HUDEP-2 (cell line): ENCODE measurements at regions not wholly inside any gene's neighbourhood (a gene's known extent, or its start where the extent isn't known, plus 50 kb on each side); places are given as distances from the start of the nearest gene placed in this dataset.

ENCODE experiments used
- DNase-seq, 76 experiments: peaks; one replicate each; lab custom pipeline; 2025; ENCODE audit not compliant: unreplicated experiment in 76 of 76; lab: John Stamatoyannopoulos, UW

- no peak for DNase-seq
Measured at GRCh38 chr1:101316256-101316655, 79.4 kb downstream of the S1PR1 start.

DNA sequence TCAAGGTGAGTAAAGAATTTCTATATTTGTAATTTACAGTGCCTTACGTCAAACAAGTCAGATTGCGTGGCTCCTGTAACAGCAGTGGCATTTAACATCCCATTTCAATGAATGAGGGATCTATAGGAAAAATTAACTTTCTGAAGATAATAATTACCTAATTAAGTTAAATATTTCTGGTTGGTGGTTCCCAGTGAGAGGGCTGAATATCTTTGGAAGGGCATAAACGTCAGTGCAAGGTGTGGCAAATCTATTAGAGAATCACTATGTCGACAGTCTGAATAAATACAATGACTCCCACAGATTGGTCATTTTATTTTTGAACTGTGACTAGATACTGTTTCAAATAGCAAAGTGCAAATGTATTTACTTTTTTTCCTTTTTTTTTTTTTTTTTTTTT is 80.0 kb downstream of the S1PR1 start:
- DNase-seq: no peak

DNA sequence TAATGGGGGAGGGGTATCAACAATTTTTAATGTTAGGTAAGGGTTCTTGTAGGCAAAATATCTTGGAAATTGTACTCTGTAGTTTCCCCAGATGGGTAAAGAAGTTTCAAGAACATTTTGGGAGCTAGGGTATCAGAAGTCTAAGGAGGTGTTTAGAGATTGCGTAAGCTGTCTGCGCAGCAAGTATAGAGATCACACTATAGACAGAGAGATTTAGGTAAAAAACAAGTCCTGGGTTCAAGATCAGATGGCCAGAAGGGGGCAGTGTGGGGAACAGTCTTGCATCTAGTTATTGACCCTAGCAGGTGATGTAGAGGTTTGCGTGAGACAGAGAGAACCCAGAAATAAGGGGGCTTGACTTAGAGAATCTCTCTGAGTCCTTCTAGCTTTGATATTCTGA is 80.8 kb downstream of the S1PR1 start:
- DNase-seq: no peak

DNA sequence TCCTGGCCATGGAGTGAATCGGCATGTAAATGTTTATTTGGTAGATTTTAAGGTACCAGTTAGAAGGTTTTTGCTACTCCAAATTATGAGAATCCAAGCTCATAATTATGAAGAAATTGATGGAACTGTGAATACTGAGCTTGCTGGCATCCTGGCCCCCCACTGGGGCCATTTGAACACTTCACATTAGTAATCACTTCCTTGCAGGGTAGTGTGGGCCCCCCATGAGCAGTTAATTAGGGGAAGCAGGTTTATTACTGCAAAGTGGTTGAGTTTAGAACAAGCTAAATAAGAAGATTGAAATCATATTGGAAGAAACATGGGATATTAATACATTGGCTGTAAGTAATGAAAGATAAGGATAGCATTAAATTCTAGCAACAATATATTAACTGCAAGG is 86.7 kb downstream of the S1PR1 start:
- DNase-seq: no peak

DNA sequence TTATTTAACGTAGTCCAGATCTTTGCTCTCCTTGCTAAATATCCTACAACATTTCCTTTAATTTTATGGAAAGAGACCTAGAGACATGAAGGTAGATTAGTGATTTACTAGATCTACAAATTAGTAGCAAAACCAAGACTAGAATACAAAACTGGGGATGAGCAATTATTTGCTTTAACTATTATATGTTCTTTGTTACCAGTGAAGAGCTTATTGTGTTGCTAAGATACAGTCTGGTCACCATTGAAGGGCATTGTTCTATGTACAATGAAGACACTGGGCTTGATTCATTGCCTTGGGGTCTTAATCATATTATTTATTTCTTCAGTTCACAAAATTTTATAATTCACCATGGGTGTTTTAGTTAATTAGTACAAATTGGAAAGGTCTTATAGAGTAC is 88.3 kb downstream of the S1PR1 start:
- DNase-seq: no peak

DNA sequence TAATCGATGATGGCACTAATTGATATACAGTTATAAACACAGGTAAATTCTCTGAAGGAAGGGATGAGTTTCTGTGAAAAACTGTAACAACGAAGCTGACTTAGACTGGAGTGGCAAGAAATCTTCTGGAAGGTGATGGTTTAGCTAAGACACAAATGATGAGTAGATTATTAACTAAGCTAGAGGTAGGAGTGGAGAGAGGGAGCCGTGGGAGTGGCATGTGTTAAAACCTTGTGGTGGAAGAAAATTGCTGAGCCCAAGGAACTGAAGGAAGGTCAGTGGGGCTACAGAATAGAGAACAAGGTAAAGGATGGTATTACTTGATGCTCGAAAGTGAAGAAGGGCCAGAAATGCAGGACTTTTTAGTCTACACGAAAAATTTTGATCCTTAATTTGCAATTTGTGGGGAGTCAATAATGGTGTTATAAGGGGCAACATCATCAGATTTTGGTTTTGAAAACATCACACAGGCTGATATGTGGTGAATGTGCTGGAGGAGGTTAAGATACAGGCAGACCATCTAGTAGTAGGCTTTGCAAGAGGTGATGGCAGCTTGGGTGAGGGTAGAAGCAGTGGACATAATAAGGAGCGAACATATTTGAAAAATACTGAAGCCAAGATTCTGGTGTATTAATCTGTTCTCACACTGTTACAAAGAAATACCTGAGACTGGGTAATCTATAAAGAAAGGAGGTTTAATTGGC is 93.8 kb downstream of the S1PR1 start:
- DNase-seq: no peak

GRCh38 chr1:101331794-101332193 is 95.0 kb downstream of the S1PR1 start:
- no peak for DNase-seq

GRCh38 chr1:101332633-101333032 is 95.8 kb downstream of the S1PR1 start:
- DNase-seq: no peak

DNA sequence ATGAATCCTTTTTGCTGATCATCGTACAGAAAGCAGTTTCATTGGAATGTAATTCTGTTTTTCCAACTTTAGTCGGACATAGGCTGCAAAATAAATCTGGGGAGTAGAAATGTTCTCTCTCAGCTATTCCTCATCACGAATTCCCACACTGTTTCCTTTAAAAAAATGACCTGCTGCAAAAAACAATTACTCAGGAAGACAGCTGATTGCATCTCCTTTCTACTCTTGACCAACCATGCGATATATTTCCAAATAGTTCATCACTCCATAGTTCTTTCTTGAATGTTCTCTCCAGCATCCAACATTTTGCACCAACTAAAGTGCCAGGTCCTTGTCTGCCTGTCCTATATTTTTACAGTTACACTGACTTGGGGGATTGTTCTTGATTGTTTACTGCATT is 96.4 kb downstream of the S1PR1 start:
- DNase-seq: no peak

- DNase-seq: no peak
Measured at GRCh38 chr1:101337968-101338367, 101.1 kb downstream of the S1PR1 start.

GRCh38 chr1:101338714-101339430 is 102.1 kb downstream of the S1PR1 start:
- DNase-seq: peak in 1 of 76 experiments; percentile 2

- DNase-seq: no peak
Measured at GRCh38 chr1:101344745-101345144, 107.9 kb downstream of the S1PR1 start.

DNA sequence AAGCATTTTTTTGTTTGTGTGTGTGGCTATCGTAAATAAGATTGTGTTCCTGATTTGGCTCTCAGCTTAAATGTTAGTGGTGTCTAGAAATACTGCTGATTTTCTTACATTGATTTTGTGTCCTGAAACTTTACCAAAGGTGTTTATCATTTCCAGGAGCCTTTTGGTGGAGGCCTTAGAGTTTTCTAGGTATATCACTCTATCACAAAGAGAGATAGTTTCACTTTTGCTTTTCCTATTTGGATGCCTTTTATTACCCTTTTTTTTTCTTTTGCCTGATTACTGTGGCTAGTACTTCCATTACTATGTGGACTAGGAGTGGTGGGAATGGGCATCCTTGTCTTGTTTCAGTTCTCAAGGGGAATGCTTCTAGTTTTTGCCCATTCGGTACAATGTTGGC is 109.6 kb downstream of the S1PR1 start:
- DNase-seq: no peak

DNA sequence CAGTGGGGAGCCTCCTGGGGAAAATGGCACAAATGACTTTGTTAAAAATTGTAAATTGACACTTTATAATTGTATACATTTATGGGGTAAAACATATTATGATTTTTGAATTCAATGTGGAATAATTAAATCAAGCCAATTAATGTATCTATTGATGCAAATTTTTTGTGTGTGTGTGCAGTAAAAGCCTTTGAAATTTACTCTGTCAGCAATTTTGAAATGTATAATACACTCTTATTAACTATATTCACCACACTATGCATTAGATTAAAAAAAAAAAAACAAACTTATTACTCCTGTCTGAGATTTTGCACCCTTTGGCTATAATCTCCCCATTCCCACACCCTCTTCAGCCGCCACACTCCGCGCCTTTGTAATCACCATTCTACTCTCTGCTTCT is 119.2 kb downstream of the S1PR1 start:
- DNase-seq: no peak

- DNase-seq: no peak
Measured at GRCh38 chr1:101356604-101357443, 120.0 kb downstream of the S1PR1 start.

GRCh38 chr1:101357444-101357986 is 120.7 kb downstream of the S1PR1 start:
- peak in 58 of 76 experiments; percentile 1 to 79 (median 38) for DNase-seq

DNA sequence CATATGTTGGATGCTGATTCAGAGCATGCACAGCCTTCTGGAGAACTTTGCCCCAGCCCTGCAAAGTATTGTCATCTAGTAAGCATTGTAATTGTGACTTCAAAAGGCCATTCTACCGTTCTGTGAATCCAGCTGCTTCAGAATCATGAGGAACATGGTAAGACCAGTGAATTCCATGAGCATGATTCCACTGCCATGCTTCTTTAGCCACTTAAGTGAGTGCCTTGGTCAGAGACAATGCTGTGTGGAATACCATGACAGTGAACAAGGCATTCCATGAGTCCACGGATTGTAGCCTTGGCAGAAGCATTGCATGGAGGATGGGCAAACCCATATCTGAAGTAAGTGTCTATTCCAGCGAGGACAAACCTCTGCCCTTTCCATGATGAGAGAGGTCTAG is 123.7 kb downstream of the S1PR1 start:
- DNase-seq: no peak

GRCh38 chr1:101363891-101364318 is 127.1 kb downstream of the S1PR1 start:
- no peak for DNase-seq

DNA sequence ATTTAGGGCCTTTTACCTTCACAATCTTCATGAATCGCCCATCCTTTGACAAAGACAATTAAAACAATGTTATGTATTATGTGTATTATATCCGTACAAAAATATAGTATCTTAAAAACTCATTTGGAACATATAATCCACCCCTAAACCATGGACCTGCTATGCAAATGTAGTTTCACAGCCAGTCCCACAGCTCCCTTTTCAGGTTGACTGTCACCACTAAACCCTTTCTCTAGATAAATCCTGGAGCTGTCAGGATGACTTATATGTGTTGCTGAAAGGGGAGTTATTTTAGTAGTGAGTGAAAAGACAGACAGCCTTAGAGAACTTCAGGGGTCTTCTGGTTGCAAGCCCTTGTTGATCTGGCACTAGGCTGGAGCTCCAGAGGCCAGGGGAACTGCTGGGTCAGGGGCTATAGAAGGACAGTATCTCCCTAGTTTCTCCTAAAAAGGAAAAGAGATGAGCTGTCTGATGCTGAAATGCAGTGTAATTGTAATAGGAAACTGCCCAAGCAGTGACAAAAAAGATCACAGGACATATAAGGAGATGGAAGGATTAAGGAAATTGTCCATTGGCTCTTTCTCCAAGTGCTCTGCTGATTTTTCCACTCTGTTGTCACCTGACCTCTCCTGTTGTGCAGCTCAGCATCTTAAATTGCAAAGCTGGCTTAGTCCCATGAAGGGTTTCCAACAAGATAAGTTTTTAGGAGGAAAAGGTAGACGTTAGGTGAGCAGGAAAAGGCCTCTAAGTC is 127.7 kb downstream of the S1PR1 start:
- no peak for DNase-seq

DNA sequence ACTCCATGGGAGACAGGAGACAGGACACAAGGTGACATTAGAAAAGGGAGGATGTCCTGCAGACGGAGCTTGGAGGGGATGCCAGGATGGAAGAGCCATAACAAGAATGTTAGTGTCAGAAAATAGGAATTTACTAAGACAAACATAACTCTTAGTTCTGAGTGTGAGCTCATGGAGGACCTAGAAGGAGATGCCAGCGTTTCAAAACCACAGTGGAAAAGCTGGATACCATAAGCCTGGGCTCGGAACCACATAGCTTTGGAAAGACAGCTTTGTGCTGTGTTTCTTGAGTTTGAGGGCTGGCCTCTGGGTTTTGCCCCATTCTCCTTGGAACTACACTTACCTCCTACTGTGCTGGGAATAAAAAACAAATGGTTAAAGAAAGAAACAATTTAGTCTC is 128.4 kb downstream of the S1PR1 start:
- DNase-seq: no peak
